Nephron progenitor cell (in vitro differentiated cells): ENCODE measurements at regions not wholly inside any gene's neighbourhood (a gene's known extent, or its start where the extent isn't known, plus 50 kb on each side); places are given as distances from the start of the nearest gene placed in this dataset.

Source experiments
- DNase-seq: peaks from one replicate; pipeline ENCODE4 v3.0.0; 2021
- H3K27ac Mint-ChIP-seq: 2 replicates; pipeline ENCODE4 v1.8.0; 2021; ENCODE audit warnings: mild to moderate bottlenecking, moderate library complexity, mixed read lengths
- H3K27me3 Mint-ChIP-seq: 2 replicates; pipeline ENCODE4 v1.8.0; 2021; ENCODE audit warnings: mild to moderate bottlenecking, low read depth, mixed read lengths; ENCODE audit not compliant: poor library complexity
- H3K36me3 Mint-ChIP-seq: 2 replicates; pipeline ENCODE4 v1.8.0; 2021; ENCODE audit warnings: low read depth, mixed read lengths
- H3K4me1 Mint-ChIP-seq: 2 replicates; pipeline ENCODE4 v1.8.0; 2021; ENCODE audit warnings: mixed read lengths
- H3K4me3 Mint-ChIP-seq: 2 replicates; pipeline ENCODE4 v1.8.0; 2021; ENCODE audit warnings: mild to moderate bottlenecking, moderate library complexity, mixed read lengths
- H3K9me3 Mint-ChIP-seq: 2 replicates; pipeline ENCODE4 v1.8.0; 2021; ENCODE audit warnings: mild to moderate bottlenecking, moderate library complexity, mixed read lengths
- CTCF ChIP-seq: fragments of 200-600 bp; sonication (generic); IDR thresholded peaks from 2 replicates; pipeline ENCODE4 v1.5.0; 2021; ENCODE audit warnings: antibody characterized with exemption

- H3K4me3 Mint-ChIP-seq, result no peak overlapping the region
- no peak overlapping the region for H3K27ac Mint-ChIP-seq
- no peaks in the 10 kb centered on the region for H3K4me1 Mint-ChIP-seq
- peaks cover 7% of the 10 kb centered on the region for H3K27me3 Mint-ChIP-seq
- no peak for DNase-seq
- TF ChIP-seq CTCF, result no peak
- no peaks in the 10 kb centered on the region for H3K36me3 Mint-ChIP-seq
- no peaks in the 10 kb centered on the region for H3K9me3 Mint-ChIP-seq
Observed at GRCh38 chr2:122206101-122206500, 450.6 kb downstream of the TSN start.

GRCh38 chr2:122209377-122209776 lies 453.9 kb downstream of the TSN start:
- no peak overlapping the region for H3K27ac Mint-ChIP-seq
- no peaks in the 10 kb centered on the region for H3K4me1 Mint-ChIP-seq
- TF ChIP-seq CTCF, result no peak
- no peak for DNase-seq
- peaks cover 10% of the 10 kb centered on the region for H3K27me3 Mint-ChIP-seq
- H3K36me3 Mint-ChIP-seq, result no peaks in the 10 kb centered on the region
- H3K4me3 Mint-ChIP-seq, result no peak overlapping the region
- no peaks in the 10 kb centered on the region for H3K9me3 Mint-ChIP-seq

- Mint-ChIP-seq H3K27me3 (peaks cover 10% of the 10 kb centered on the region), H3K36me3 (no peaks in the 10 kb centered on the region), H3K9me3 (no peaks in the 10 kb centered on the region), H3K4me3 (no peak overlapping the region), H3K27ac (no peak overlapping the region), H3K4me1 (no peaks in the 10 kb centered on the region)
- TF ChIP-seq CTCF, result no peak
- no peak for DNase-seq
Observed at GRCh38 chr2:122210065-122210464, 454.6 kb downstream of the TSN start.

GRCh38 chr2:122210898-122211856 lies 455.7 kb downstream of the TSN start:
- DNase-seq, result no peak
- Mint-ChIP-seq H3K36me3 (no peaks in the 10 kb centered on the region), H3K27me3 (peaks cover 8% of the 10 kb centered on the region), H3K9me3 (no peaks in the 10 kb centered on the region), H3K27ac (no peak overlapping the region), H3K4me1 (no peaks in the 10 kb centered on the region), H3K4me3 (no peak overlapping the region)
- TF ChIP-seq CTCF, result no peak

- no peak for TF ChIP-seq CTCF
- H3K4me1 Mint-ChIP-seq, result no peaks in the 10 kb centered on the region
- H3K27me3 Mint-ChIP-seq, result peaks cover 12% of the 10 kb centered on the region
- no peaks in the 10 kb centered on the region for H3K9me3 Mint-ChIP-seq
- no peak overlapping the region for H3K27ac Mint-ChIP-seq
- no peaks in the 10 kb centered on the region for H3K36me3 Mint-ChIP-seq
- no peak for DNase-seq
- no peak overlapping the region for H3K4me3 Mint-ChIP-seq
Observed at GRCh38 chr2:122213312-122213711, 457.9 kb downstream of the TSN start.

GRCh38 chr2:122216071-122216470 lies 460.6 kb downstream of the TSN start:
- Mint-ChIP-seq H3K4me3 (no peak overlapping the region), H3K27ac (no peak overlapping the region), H3K4me1 (peaks cover 3% of the 10 kb centered on the region), H3K27me3 (peaks cover 12% of the 10 kb centered on the region), H3K9me3 (no peaks in the 10 kb centered on the region), H3K36me3 (no peaks in the 10 kb centered on the region)
- DNase-seq, result no peak
- no peak for TF ChIP-seq CTCF
